Ovary (tissue), 7 donors: ENCODE measurements at regions not wholly inside any gene's neighbourhood (a gene's known extent, or its start where the extent isn't known, plus 50 kb on each side); places are given as distances from the start of the nearest gene placed in this dataset.

ENCODE experiments used
- DNase-seq, 5 donors: peaks; one replicate each; pipeline ENCODE4 v3.0.0-alpha.2; 2019 to 2020
- H3K27ac ChIP-seq, 2 donors: fragments of 200-600 bp; one replicate each; pipeline versions ENCODE4 v1.5.1 to v1.8.0; 2019 to 2022
- H3K27me3 ChIP-seq: fragments of 200-600 bp; one replicate; pipeline ENCODE4 v1.8.0; 2022
- H3K36me3 ChIP-seq: fragments of 200-600 bp; sonication (generic); one replicate; pipeline ENCODE4 v1.5.1; 2019
- H3K4me1 ChIP-seq: one replicate; pipeline ENCODE4 v1.8.1; 2013; ENCODE audit warnings: mild to moderate bottlenecking, moderate library complexity; ENCODE audit not compliant: insufficient read depth
- H3K4me3 ChIP-seq: fragments of 200-600 bp; sonication (generic); one replicate; pipeline ENCODE4 v1.5.1; 2017
- H3K9me3 ChIP-seq, 2 donors: fragments of 200-600 bp in 1 of 2; sonication (generic) in 1 of 2; one replicate each; pipeline versions ENCODE4 v1.5.1 to v1.8.1; 2013 to 2019; ENCODE audit warnings: mild to moderate bottlenecking in 1 of 2, moderate library complexity in 1 of 2
- CTCF ChIP-seq, 3 donors: fragments of 450-650 bp in 2 of 3; fragments of 200-600 bp in 1 of 3; IDR thresholded peaks; one replicate each; pipeline versions ENCODE4 v1.5.1 to v1.8.0; 2016 to 2022; ENCODE audit warnings: antibody characterized with exemption in 3 of 3, mild to moderate bottlenecking in 1 of 3
- EP300 ChIP-seq: sonication (generic); formaldehyde crosslinking; IDR thresholded peaks from one replicate; pipeline ENCODE4 v1.6.1; 2017; ENCODE audit warnings: antibody characterized with exemption
- POLR2A ChIP-seq: fragments of 450-650 bp; IDR thresholded peaks from one replicate; pipeline ENCODE4 v1.6.1; 2017; ENCODE audit warnings: antibody characterized with exemption, mild to moderate bottlenecking, moderate library complexity
- WGBS, 3 donors: extraction: QIAGEN DNeasy Blood & Tissue Kit in 1 of 3; methylation state at CpG; one replicate each; pipeline versions ENCODE4 v1.1.5 to v1.1.7; 2013 to 2017; 5-methylcytosine and 5-hydroxymethylcytosine counted together
- intact Hi-C, 4 donors: fragments of 100-400 bp; cut with DNase I; formaldehyde crosslinking; loops; one replicate each; pipeline versions ENCODE4 v1.11.0 to v1.15.1; 2022 to 2023
- donor health status: DM: no; HTN: no; CAD: no; lungs with moderate emphysema.
- donor health status: DM: no; HTN: no; CAD: no.
- donor health status: Bipolar disorder and iron deficiency.
- donor health status: DM: no; HTN: no; CAD: no.
- donor health status: DM: yes; HTN: yes; CAD: no.

GRCh38 chr5:165526357-165526756 lies 2020.9 kb downstream of the MAT2B start:
- no peaks in the 10 kb centered on the region for H3K36me3 ChIP-seq
- no peak for DNase-seq
- H3K9me3 ChIP-seq, result no peaks in the 10 kb centered on the region
- no peak overlapping the region for H3K4me3 ChIP-seq
- H3K27me3 ChIP-seq, result no peaks in the 10 kb centered on the region
- no peak overlapping the region for H3K27ac ChIP-seq
- no peaks in the 10 kb centered on the region for H3K4me1 ChIP-seq
- intact Hi-C loops, result no loop called here
- WGBS, 3 donors, result 84 to 88% (median 85%) methylated on average over 3 of the region's 3 CpGs
- no peak for TF ChIP-seq CTCF (IDR thresholded peaks at IDR 0.05)
- TF ChIP-seq POLR2A, result no peak
- no peak for TF ChIP-seq EP300

- Histone ChIP-seq H3K4me3 (no peak overlapping the region), H3K27me3 (no peaks in the 10 kb centered on the region), H3K4me1 (no peaks in the 10 kb centered on the region), H3K27ac (no peak overlapping the region), H3K9me3 (no peaks in the 10 kb centered on the region), H3K36me3 (no peaks in the 10 kb centered on the region)
- WGBS, 3 donors, result 78 to 90% (median 88%) methylated on average over 4 of the region's 4 CpGs
- TF ChIP-seq EP300 (no peak), POLR2A (no peak), CTCF (IDR thresholded peaks at IDR 0.05) (no peak)
- intact Hi-C loops, result no loop called here
- no peak for DNase-seq
Observed at GRCh38 chr5:165527577-165527976, 2022.2 kb downstream of the MAT2B start.

GRCh38 chr5:165538065-165538464 lies 2032.6 kb downstream of the MAT2B start:
- intact Hi-C loops, result no loop called here
- Histone ChIP-seq H3K27ac (no peak overlapping the region), H3K4me3 (no peak overlapping the region), H3K36me3 (no peaks in the 10 kb centered on the region), H3K27me3 (no peaks in the 10 kb centered on the region), H3K9me3 (no peaks in the 10 kb centered on the region), H3K4me1 (no peaks in the 10 kb centered on the region)
- DNase-seq, result no peak
- no peak for TF ChIP-seq EP300
- TF ChIP-seq POLR2A, result no peak
- TF ChIP-seq CTCF (IDR thresholded peaks at IDR 0.05), result no peak

GRCh38 chr5:165559645-165560044 lies 2054.2 kb downstream of the MAT2B start:
- DNase-seq, result no peak
- Histone ChIP-seq H3K9me3 (no peaks in the 10 kb centered on the region), H3K36me3 (no peaks in the 10 kb centered on the region), H3K4me3 (no peak overlapping the region), H3K27me3 (no peaks in the 10 kb centered on the region), H3K4me1 (no peaks in the 10 kb centered on the region), H3K27ac (no peak overlapping the region)
- 87 to 94% (median 92%) methylated on average over 3 of the region's 3 CpGs for WGBS, 3 donors
- intact Hi-C loops, result no loop called here
- no peak for TF ChIP-seq POLR2A
- TF ChIP-seq CTCF (IDR thresholded peaks at IDR 0.05), result no peak
- no peak for TF ChIP-seq EP300

GRCh38 chr5:165560648-165561047 lies 2055.2 kb downstream of the MAT2B start:
- H3K9me3 ChIP-seq, result no peaks in the 10 kb centered on the region
- H3K27ac ChIP-seq, result no peak overlapping the region
- no peaks in the 10 kb centered on the region for H3K36me3 ChIP-seq
- no peaks in the 10 kb centered on the region for H3K27me3 ChIP-seq
- H3K4me1 ChIP-seq, result no peaks in the 10 kb centered on the region
- no peak overlapping the region for H3K4me3 ChIP-seq
- intact Hi-C loops, result no loop called here
- TF ChIP-seq EP300, result no peak
- TF ChIP-seq CTCF (IDR thresholded peaks at IDR 0.05), result no peak
- no peak for TF ChIP-seq POLR2A
- no peak for DNase-seq
- 79 to 88% (median 84%) methylated on average over 1 of the region's 1 CpG for WGBS, 3 donors
